ENCODE measurements at regions not wholly inside any gene's neighbourhood (a gene's known extent, or its start where the extent isn't known, plus 50 kb on each side); places are given as distances from the start of the nearest gene placed in this dataset.

DNA sequence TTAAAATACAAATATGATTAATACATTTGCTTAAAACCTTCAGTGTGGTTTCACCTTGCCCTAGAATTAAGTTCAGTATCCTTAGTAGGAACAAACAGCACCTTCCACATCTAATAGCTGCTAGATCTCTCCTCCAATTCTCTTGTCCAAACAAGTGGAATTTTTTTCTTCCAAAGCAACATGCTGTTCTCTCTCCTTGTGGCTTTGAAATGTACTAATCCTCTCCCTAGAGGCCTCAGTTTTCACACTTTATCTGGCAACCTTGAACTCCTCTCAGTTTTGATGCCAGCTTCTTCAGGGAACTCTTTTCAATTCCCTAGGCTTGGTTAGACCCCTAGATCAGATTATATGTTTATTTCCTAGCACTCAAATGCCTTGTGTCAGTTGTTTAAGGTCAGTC, 87.0 kb downstream of the GLUL start:
- TF ChIP-seq, protein P1, sequence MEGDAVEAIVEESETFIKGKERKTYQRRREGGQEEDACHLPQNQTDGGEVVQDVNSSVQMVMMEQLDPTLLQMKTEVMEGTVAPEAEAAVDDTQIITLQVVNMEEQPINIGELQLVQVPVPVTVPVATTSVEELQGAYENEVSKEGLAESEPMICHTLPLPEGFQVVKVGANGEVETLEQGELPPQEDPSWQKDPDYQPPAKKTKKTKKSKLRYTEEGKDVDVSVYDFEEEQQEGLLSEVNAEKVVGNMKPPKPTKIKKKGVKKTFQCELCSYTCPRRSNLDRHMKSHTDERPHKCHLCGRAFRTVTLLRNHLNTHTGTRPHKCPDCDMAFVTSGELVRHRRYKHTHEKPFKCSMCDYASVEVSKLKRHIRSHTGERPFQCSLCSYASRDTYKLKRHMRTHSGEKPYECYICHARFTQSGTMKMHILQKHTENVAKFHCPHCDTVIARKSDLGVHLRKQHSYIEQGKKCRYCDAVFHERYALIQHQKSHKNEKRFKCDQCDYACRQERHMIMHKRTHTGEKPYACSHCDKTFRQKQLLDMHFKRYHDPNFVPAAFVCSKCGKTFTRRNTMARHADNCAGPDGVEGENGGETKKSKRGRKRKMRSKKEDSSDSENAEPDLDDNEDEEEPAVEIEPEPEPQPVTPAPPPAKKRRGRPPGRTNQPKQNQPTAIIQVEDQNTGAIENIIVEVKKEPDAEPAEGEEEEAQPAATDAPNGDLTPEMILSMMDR (IDR thresholded peaks at IDR 0.05), result no peak
- no peak for TF ChIP-seq POLR2A (IDR thresholded peaks at IDR 0.05)
